ENCODE measurements at regions not wholly inside any gene's neighbourhood (a gene's known extent, or its start where the extent isn't known, plus 50 kb on each side); places are given as distances from the start of the nearest gene placed in this dataset.

DNA sequence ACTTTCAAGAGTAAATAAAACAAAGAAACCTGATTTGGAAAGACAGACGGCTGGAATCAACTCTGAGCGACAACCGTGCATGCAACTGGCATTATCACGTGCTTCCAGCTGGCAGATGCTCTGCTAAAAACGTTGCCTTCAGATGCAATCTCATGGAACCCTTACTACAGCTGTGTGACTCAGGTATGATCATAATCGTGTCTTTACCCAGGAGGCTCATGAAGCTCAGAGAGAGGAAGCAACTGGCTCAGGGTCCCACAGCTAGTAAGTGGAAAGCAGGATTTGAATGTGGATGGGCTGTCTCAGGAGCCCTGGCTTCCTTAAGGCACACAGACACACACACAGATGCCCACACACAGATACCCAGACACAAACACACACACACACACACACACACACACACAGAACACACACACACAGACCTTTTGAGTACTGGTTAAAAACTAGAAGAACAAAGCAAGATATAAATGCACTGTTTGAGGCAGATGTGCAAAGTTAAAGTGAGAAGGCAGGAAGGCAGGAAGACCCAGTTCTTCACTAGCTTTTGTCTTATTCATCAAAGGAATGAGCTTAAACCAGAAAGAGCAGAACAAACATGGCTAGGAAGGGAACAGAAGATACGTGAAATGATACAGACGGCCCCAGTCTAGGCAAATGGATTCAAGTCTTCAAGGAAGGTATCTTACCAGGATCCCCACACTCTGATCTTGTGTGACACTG lies 275.2 kb downstream of the MAF start:
- Histone ChIP-seq H2BK5ac (ENCODE audit: low read depth, low read length) (no peak overlapping the region), H3K27ac (ENCODE audit: low read depth, low read length) (no peak overlapping the region), H3K79me2 (ENCODE audit: control insufficient read depth in 1 of 2, insufficient read depth in 2 of 2, low read length in 2 of 2) (no peaks in the 10 kb centered on the region), H2AK5ac (ENCODE audit: low read depth, low read length) (no peak overlapping the region), H4K8ac (ENCODE audit: extremely low read depth, insufficient read depth, low read length) (no peak overlapping the region), H3K18ac (ENCODE audit: extremely low read depth, low read length) (no peak overlapping the region), H3K79me1 (ENCODE audit: low read depth, low read length) (no peaks in the 10 kb centered on the region), H4K91ac (replicated peaks; ENCODE audit: insufficient read length, low read length) (no peak overlapping the region), H2BK12ac (ENCODE audit: low read depth, low read length) (no peak overlapping the region), H3K14ac (ENCODE audit: insufficient read length) (no peak overlapping the region), H4K5ac (ENCODE audit: insufficient read length, low read depth, low read length) (no peak overlapping the region), H2BK15ac (ENCODE audit: low read length) (no peak overlapping the region), H3K36me3 (ENCODE audit: control insufficient read depth in 2 of 4, insufficient read depth in 4 of 4, low read length in 3 of 4) (no peaks in the 10 kb centered on the region), H2AFZ (ENCODE audit: low read length) (no peak overlapping the region), H3K56ac (replicated peaks; ENCODE audit: insufficient read length, low read depth, low read length) (no peak overlapping the region), H4K20me1 (replicated peaks in 1 of 2; ENCODE audit: control insufficient read depth in 1 of 2, insufficient read depth in 2 of 2, low read length in 2 of 2) (no peaks in the 10 kb centered on the region), H3K4me3 (ENCODE audit: extremely low read depth in 1 of 4, insufficient read depth in 2 of 4, low read depth in 3 of 4, low read length in 4 of 4) (no peak overlapping the region), H2BK20ac (ENCODE audit: low read length) (no peak overlapping the region), H3K4ac (replicated peaks; ENCODE audit: insufficient read length, low read depth, low read length) (no peak overlapping the region), H3K23ac (ENCODE audit: insufficient read length) (no peak overlapping the region), H3K23me2 (ENCODE audit: low read depth, low read length) (no peaks in the 10 kb centered on the region), H3K9ac (replicated peaks in 1 of 4; ENCODE audit: extremely low read depth in 1 of 4, low read depth in 3 of 4, low read length in 3 of 4) (no peak overlapping the region), H3K4me1 (replicated peaks in 1 of 4; ENCODE audit: control insufficient read depth in 3 of 4, insufficient read depth in 4 of 4, low read length in 3 of 4) (peaks cover 5 to 24% (median 20%) of the 10 kb centered on the region in 4 experiments), H3K27me3 (replicated peaks in 1 of 4; ENCODE audit: control insufficient read depth in 3 of 4, extremely low read depth in 1 of 4, insufficient read depth in 3 of 4, low read length in 3 of 4) (no peaks in the 10 kb centered on the region), H2BK120ac (replicated peaks; ENCODE audit: low read depth, low read length) (no peak overlapping the region), H3K4me2 (ENCODE audit: insufficient read depth in 1 of 2, low read depth in 2 of 2, low read length in 2 of 2) (no peak overlapping the region), H3K9me3 (ENCODE audit: insufficient read depth in 2 of 2, low read depth in 1 of 2, low read length in 1 of 2) (no peaks in the 10 kb centered on the region)
- CTCF ChIA-PET (ENCODE audit: partially characterized antibody), result interaction anchor here (0.8 to 1.5 kb wide), 3 partner anchors 9 to 760 kb away, joined by 3 to 13 read pairs (median 5); no protein-coding TSS in a partner anchor
- FAIRE-seq, result no peak
- 87% methylated on average over 8 of the region's 8 CpGs; no CpG with 5 or more reads in 1 of the 2 experiments for WGBS, 2 experiments (ENCODE audit: extremely low coverage in 1 of 2, insufficient coverage in 1 of 2, insufficient read length in 1 of 2, insufficient replicate concordance in 2 of 2, low coverage in 1 of 2, low lambda C conversion rate in 2 of 2, missing lambda C conversion rate in 1 of 2)
- POLR2A ChIA-PET (ENCODE audit: partially characterized antibody), result no interaction called here
- no peak for DNase-seq (ENCODE audit: low read depth in 1 of 2, low spot score in 2 of 2)
- TF ChIP-seq KDM4A (IDR thresholded peaks at IDR 0.05; ENCODE audit: low read depth, low read length, severe bottlenecking) (no peak), SP1 (IDR thresholded peaks at IDR 0.05; ENCODE audit: low read depth, low read length) (no peak), HDAC6 (IDR thresholded peaks at IDR 0.05; ENCODE audit: low read depth, low read length) (no peak), KDM5A (IDR thresholded peaks at IDR 0.05; ENCODE audit: low read length) (no peak), EZH2 (IDR thresholded peaks at IDR 0.05; ENCODE audit: low read depth, low read length, severe bottlenecking) (no peak), KDM1A (IDR thresholded peaks at IDR 0.05; ENCODE audit: borderline replicate concordance, low read length) (no peak), RXRA (IDR thresholded peaks at IDR 0.05; ENCODE audit: insufficient read depth, low read depth, low read length) (no peak), NRF1 (IDR thresholded peaks at IDR 0.05; ENCODE audit: low read depth, low read length) (no peak), NANOG (IDR thresholded peaks at IDR 0.05; ENCODE audit: insufficient read depth, low read depth, low read length, poor library complexity, severe bottlenecking) (no peak), EGR1 (IDR thresholded peaks at IDR 0.05; ENCODE audit: borderline replicate concordance, low read depth, low read length) (no peak)
- TF ChIP-seq, protein P1, sequence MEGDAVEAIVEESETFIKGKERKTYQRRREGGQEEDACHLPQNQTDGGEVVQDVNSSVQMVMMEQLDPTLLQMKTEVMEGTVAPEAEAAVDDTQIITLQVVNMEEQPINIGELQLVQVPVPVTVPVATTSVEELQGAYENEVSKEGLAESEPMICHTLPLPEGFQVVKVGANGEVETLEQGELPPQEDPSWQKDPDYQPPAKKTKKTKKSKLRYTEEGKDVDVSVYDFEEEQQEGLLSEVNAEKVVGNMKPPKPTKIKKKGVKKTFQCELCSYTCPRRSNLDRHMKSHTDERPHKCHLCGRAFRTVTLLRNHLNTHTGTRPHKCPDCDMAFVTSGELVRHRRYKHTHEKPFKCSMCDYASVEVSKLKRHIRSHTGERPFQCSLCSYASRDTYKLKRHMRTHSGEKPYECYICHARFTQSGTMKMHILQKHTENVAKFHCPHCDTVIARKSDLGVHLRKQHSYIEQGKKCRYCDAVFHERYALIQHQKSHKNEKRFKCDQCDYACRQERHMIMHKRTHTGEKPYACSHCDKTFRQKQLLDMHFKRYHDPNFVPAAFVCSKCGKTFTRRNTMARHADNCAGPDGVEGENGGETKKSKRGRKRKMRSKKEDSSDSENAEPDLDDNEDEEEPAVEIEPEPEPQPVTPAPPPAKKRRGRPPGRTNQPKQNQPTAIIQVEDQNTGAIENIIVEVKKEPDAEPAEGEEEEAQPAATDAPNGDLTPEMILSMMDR (IDR thresholded peaks at IDR 0.05; ENCODE audit: control extremely low read depth in 1 of 3, insufficient read depth in 1 of 3, low read depth in 1 of 3, low read length in 3 of 3), result no peak

Measured in H1 (cell line).